Mesenchymal stem cell (in vitro differentiated cells and primary cell): ENCODE measurements at regions not wholly inside any gene's neighbourhood (a gene's known extent, or its start where the extent isn't known, plus 50 kb on each side); places are given as distances from the start of the nearest gene placed in this dataset.

Experiments used
- DNase-seq: peaks from one replicate; pipeline ENCODE4 v3.0.0-alpha.2; 2013
- H2AFZ ChIP-seq: one replicate; pipeline ENCODE4 v1.6.1; 2013; ENCODE audit warnings: low read depth, mild to moderate bottlenecking, control low read depth, inconsistent platforms, low read length, moderate library complexity
- H2AK5ac ChIP-seq: 2 replicates; pipeline ENCODE4 v1.6.1; 2013; ENCODE audit warnings: low read length, moderate library complexity, mild to moderate bottlenecking, inconsistent platforms; ENCODE audit not compliant: severe bottlenecking
- H2BK120ac ChIP-seq: one replicate; pipeline ENCODE4 v1.6.1; 2013; ENCODE audit warnings: low read depth, mild to moderate bottlenecking, inconsistent platforms, low read length, moderate library complexity
- H2BK12ac ChIP-seq, 2 experiments: one replicate each; pipeline ENCODE4 v1.6.1; 2013; ENCODE audit warnings: inconsistent platforms in 2 of 2, low read length in 2 of 2, mild to moderate bottlenecking in 2 of 2, moderate library complexity in 2 of 2, control low read depth in 1 of 2
- H2BK15ac ChIP-seq: one replicate; pipeline ENCODE4 v1.6.1; 2013; ENCODE audit warnings: mild to moderate bottlenecking, low read depth, inconsistent platforms; ENCODE audit not compliant: poor library complexity, severe bottlenecking
- H2BK5ac ChIP-seq: 2 replicates; pipeline ENCODE4 v1.6.1; 2013; ENCODE audit warnings: low read depth, mild to moderate bottlenecking, low read length, control low read depth, inconsistent platforms; ENCODE audit not compliant: poor library complexity, severe bottlenecking
- H3K14ac ChIP-seq, 2 experiments: one replicate each; pipeline ENCODE4 v1.6.1; 2013; ENCODE audit warnings: inconsistent platforms in 2 of 2, low read length in 2 of 2, control low read depth in 1 of 2, mild to moderate bottlenecking in 1 of 2, moderate library complexity in 1 of 2
- H3K18ac ChIP-seq, 2 experiments: one replicate each; pipeline ENCODE4 v1.6.1; 2013; ENCODE audit warnings: inconsistent platforms in 2 of 2, low read length in 2 of 2, control low read depth in 1 of 2, low read depth in 1 of 2, mild to moderate bottlenecking in 1 of 2
- H3K23ac ChIP-seq, 2 experiments: one replicate each; pipeline ENCODE4 v1.6.1; 2013; ENCODE audit warnings: inconsistent platforms in 2 of 2, low read length in 2 of 2, mild to moderate bottlenecking in 2 of 2, moderate library complexity in 2 of 2, control low read depth in 1 of 2
- H3K27ac ChIP-seq: 2 replicates; pipeline ENCODE4 v1.5.1; 2013; ENCODE audit warnings: mild to moderate bottlenecking, moderate library complexity, low read length, control low read depth, inconsistent platforms; ENCODE audit not compliant: poor library complexity, severe bottlenecking
- H3K27me3 ChIP-seq, 2 experiments: 2 replicates each; pipeline versions ENCODE4 v1.6.1 to v1.7.0; 2013; ENCODE audit warnings: low read length in 2 of 2, mild to moderate bottlenecking in 2 of 2, moderate library complexity in 2 of 2, control low read depth in 1 of 2, inconsistent platforms in 1 of 2; ENCODE audit not compliant: control insufficient read depth in 1 of 2, insufficient read depth in 1 of 2
- H3K36me3 ChIP-seq, 2 experiments: 2 replicates each; pipeline versions ENCODE4 v1.6.1 to v1.7.0; 2013; ENCODE audit warnings: low read length in 2 of 2, control low read depth in 1 of 2, inconsistent platforms in 1 of 2, low read depth in 1 of 2, mild to moderate bottlenecking in 1 of 2; ENCODE audit not compliant: insufficient read depth in 2 of 2, control insufficient read depth in 1 of 2
- H3K4ac ChIP-seq, 2 experiments: one replicate each; pipeline ENCODE4 v1.6.1; 2013; ENCODE audit warnings: inconsistent platforms in 2 of 2, low read length in 2 of 2, mild to moderate bottlenecking in 2 of 2, moderate library complexity in 2 of 2, control low read depth in 1 of 2, low read depth in 1 of 2
- H3K4me1 ChIP-seq: 2 replicates; pipeline ENCODE4 v1.6.1; 2013; ENCODE audit warnings: low read depth, low read length, control low read depth; ENCODE audit not compliant: control insufficient read depth, insufficient read depth
- H3K4me2 ChIP-seq: 2 replicates; pipeline ENCODE4 v1.6.1; 2013; ENCODE audit warnings: low read length, mild to moderate bottlenecking, inconsistent platforms; ENCODE audit not compliant: poor library complexity, severe bottlenecking
- H3K4me3 ChIP-seq, 2 experiments: 2 replicates each; pipeline versions ENCODE4 v1.5.1 to v1.7.0; 2013; ENCODE audit warnings: low read length in 2 of 2, mild to moderate bottlenecking in 2 of 2, control low read depth in 1 of 2, low read depth in 1 of 2; ENCODE audit not compliant: insufficient read depth in 1 of 2
- H3K79me1 ChIP-seq: replicated peaks from 2 replicates; pipeline ENCODE4 v1.6.1; 2013; ENCODE audit warnings: mild to moderate bottlenecking, control low read depth, low read length, inconsistent platforms; ENCODE audit not compliant: poor library complexity, severe bottlenecking
- H3K9ac ChIP-seq: 2 replicates; pipeline ENCODE4 v1.7.0; 2013; ENCODE audit warnings: mild to moderate bottlenecking, low read length, moderate library complexity
- H3K9me3 ChIP-seq: 2 replicates; pipeline ENCODE4 v1.7.0; 2013; ENCODE audit warnings: mild to moderate bottlenecking, low read length; ENCODE audit not compliant: control insufficient read depth
- H4K8ac ChIP-seq: one replicate; pipeline ENCODE4 v1.6.1; 2013; ENCODE audit warnings: inconsistent platforms, mild to moderate bottlenecking, low read length, moderate library complexity
- H4K91ac ChIP-seq: one replicate; pipeline ENCODE4 v1.6.1; 2013; ENCODE audit warnings: mild to moderate bottlenecking, low read length, inconsistent platforms
- WGBS: methylation state at CpG from one replicate; pipeline ENCODE4 v1.1.7; 2013; ENCODE audit warnings: mixed read lengths; 5-methylcytosine and 5-hydroxymethylcytosine counted together

DNA sequence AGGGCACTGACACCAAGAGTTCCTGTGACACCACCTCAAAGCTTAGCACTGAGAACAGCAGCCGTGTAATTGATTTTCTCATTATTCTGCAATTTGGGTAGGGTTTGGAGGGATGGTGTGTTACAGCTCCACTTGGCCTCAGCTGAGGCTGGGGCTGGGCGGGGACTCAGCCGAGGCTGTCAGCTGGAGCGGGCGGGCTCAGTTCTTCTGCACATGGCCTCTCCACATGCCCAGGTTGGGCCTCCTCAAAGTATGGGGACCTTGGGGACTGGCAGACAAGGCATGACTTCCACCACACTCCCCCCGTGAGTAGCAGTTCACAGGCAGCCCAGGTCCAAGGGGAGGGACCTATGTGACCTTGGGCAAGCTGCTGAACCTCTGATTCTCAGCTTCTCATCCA is 171.5 kb downstream of the IRF8 start:
- Histone ChIP-seq H3K79me1 (no peaks in the 10 kb centered on the region), H3K18ac (peak overlapping the region; percentile 27 to 90), H3K36me3 (no peaks in the 10 kb centered on the region), H3K9me3 (no peaks in the 10 kb centered on the region), H2BK120ac (peak overlapping the region; percentile 45), H2BK15ac (no peak overlapping the region), H3K27ac (no peak overlapping the region), H2AK5ac (no peak overlapping the region), H3K27me3 (peaks cover 28 to 70% of the 10 kb centered on the region in 2 experiments), H2BK5ac (no peak overlapping the region), H3K4me1 (peaks cover 1% of the 10 kb centered on the region), H2AFZ (no peak overlapping the region), H3K4me2 (no peak overlapping the region), H3K23ac (no peak overlapping the region), H3K9ac (no peak overlapping the region), H3K4ac (peak overlapping the region in 1 of 2 experiments; percentile 29), H4K91ac (peak overlapping the region; percentile 52), H4K8ac (peak overlapping the region; percentile 28), H3K4me3 (no peak overlapping the region), H2BK12ac (peak overlapping the region; percentile 59 to 79), H3K14ac (peak overlapping the region in 1 of 2 experiments; percentile 53)
- no peak for DNase-seq
- WGBS: 80% methylated on average over 6 of the region's 6 CpGs

DNA sequence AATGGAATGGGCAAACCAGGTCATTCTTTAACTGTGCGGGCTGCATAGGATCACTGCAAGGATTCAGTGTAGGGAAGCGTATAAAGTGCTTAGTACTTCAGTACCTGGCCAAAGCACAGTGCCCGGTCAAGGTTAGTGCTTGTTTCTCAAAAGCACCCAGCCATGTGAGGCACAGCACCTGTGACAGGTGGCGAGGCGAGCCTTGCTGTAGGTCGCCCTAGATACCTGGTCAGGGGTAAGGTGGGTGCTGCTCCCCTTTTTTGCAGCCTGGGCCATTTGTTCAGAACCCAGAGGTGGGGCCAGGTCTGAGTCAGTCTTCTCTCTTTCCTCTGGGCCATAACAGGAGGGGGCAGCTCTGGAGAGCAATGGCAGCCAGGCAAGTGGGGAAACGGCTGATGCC is 172.0 kb downstream of the IRF8 start:
- 96% methylated on average over 7 of the region's 7 CpGs for WGBS

DNA sequence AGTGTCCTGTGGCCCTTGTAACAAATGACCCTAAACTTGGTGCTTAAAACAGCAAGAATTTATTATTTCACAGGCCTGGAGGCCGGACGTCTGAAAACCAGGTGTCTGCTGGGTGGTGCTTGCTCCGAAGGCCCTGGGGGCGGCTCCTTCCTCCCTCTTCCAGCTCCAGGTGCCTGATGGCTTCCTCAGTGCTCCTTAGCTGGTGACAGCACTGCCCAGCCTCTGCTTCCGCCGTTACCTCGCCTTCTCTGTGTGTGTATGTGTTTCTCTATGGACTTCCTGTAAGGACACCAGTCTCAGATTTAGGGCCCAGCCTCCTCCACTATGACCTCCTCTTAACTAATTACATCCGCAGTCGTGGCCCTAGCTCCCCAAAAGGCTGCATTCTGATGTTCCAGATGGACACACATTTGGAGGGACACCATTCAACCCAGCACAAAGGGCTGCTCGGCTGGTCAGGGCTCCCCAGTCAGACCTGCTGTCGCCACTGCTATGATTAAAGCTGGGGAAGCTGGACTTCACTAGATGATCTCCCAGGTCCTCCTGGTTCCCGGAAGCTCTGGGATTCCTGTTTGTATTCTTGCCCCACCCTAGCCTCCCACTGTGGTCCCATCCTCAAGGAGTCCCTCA is 172.8 kb downstream of the IRF8 start:
- Histone ChIP-seq H3K36me3 (no peaks in the 10 kb centered on the region), H3K4me2 (no peak overlapping the region), H3K27ac (no peak overlapping the region), H3K79me1 (no peaks in the 10 kb centered on the region), H3K4ac (peak overlapping the region; percentile 77 to 86), H3K23ac (peak overlapping the region in 1 of 2 experiments; percentile 56), H3K9ac (no peak overlapping the region), H3K9me3 (no peaks in the 10 kb centered on the region), H2BK12ac (peak overlapping the region; percentile 91 to 97), H3K27me3 (peaks cover 28 to 72% of the 10 kb centered on the region in 2 experiments), H4K91ac (peak overlapping the region; percentile 80), H3K14ac (peak overlapping the region in 1 of 2 experiments; percentile 44), H3K4me3 (no peak overlapping the region), H2AFZ (no peak overlapping the region), H2BK15ac (peak overlapping the region; percentile 88), H2BK5ac (no peak overlapping the region), H3K18ac (peak overlapping the region; percentile 17 to 84), H4K8ac (peak overlapping the region; percentile 72), H3K4me1 (peaks cover 1% of the 10 kb centered on the region), H2BK120ac (peak overlapping the region; percentile 9), H2AK5ac (no peak overlapping the region)
- WGBS: 76% methylated on average over 12 of the region's 12 CpGs
- DNase-seq: no peak

More for the DNA sequence above, 172.0 kb downstream of the IRF8 start:
- Histone ChIP-seq H3K27ac (no peak overlapping the region), H3K4me3 (no peak overlapping the region), H2AK5ac (no peak overlapping the region), H3K36me3 (no peaks in the 10 kb centered on the region), H3K4ac (peak overlapping the region; percentile 29 to 71), H2AFZ (no peak overlapping the region), H2BK15ac (peak overlapping the region; percentile 52), H2BK5ac (no peak overlapping the region), H3K27me3 (peaks cover 28 to 71% of the 10 kb centered on the region in 2 experiments), H2BK12ac (peak overlapping the region; percentile 59 to 79), H2BK120ac (no peak overlapping the region), H3K9me3 (no peaks in the 10 kb centered on the region), H3K79me1 (no peaks in the 10 kb centered on the region), H3K4me2 (no peak overlapping the region), H4K91ac (peak overlapping the region; percentile 52), H3K9ac (no peak overlapping the region), H3K14ac (no peak overlapping the region), H3K23ac (no peak overlapping the region), H3K4me1 (peaks cover 1% of the 10 kb centered on the region), H3K18ac (peak overlapping the region in 1 of 2 experiments; percentile 84), H4K8ac (peak overlapping the region; percentile 7)
- DNase-seq: no peak

DNA sequence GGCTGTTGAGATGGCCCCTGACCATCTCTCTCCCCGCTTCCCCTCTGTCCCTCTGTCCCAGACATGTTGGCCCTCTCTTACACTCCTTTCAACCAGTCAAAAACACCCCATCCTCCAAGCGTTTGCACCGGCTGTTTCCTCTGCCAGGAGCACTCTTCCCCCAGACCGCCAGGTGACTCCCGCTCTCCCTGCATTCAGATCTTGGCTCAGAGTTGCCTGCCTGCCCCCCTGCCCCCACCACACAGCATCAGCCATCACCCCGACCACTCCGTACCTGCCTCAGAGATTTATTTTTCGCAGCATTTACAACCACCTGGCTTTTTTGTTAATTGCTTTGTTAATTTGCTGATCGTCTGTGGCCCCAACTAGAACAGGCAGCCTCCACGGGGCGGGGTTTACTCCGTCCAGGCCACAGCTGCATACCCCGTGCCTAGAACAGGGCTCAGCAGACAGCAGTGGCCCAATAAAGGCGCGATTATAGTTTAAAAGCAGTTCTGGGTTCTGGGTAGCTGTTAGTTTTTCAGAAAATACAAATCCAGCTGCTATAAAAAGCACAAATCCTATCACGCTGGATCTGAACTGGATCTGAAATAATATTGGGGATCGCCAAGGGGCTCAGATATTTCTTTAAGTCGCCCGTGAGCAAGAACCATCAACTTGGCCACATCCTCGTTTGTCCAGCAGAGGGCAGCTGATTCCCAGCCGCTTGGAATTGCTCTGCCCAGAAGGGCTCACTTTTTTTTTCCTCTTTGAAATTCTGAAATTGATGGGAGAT is 173.6 kb downstream of the IRF8 start:
- Histone ChIP-seq H3K79me1 (no peaks in the 10 kb centered on the region), H4K8ac (no peak overlapping the region), H3K4me2 (no peak overlapping the region), H4K91ac (peak overlapping the region; percentile 90), H2BK12ac (peak overlapping the region; percentile 91 to 97), H2BK120ac (peak overlapping the region; percentile 9), H3K27me3 (peaks cover 28 to 72% of the 10 kb centered on the region in 2 experiments), H3K27ac (no peak overlapping the region), H3K14ac (peak overlapping the region in 1 of 2 experiments; percentile 46), H3K4me3 (no peak overlapping the region), H3K18ac (peak overlapping the region; percentile 84 to 88), H2AFZ (no peak overlapping the region), H2AK5ac (no peak overlapping the region), H2BK15ac (peak overlapping the region; percentile 88), H3K23ac (peak overlapping the region in 1 of 2 experiments; percentile 14), H3K9me3 (no peaks in the 10 kb centered on the region), H3K9ac (no peak overlapping the region), H3K4me1 (peaks cover 1% of the 10 kb centered on the region), H2BK5ac (no peak overlapping the region), H3K36me3 (no peaks in the 10 kb centered on the region), H3K4ac (peak overlapping the region in 1 of 2 experiments; percentile 86)
- DNase-seq: peak; percentile 90
- WGBS: 53% methylated on average over 21 of the region's 21 CpGs
